Stomach (tissue), 4 donors: ENCODE measurements at regions not wholly inside any gene's neighbourhood (a gene's known extent, or its start where the extent isn't known, plus 50 kb on each side); places are given as distances from the start of the nearest gene placed in this dataset.

Experiments
- CTCF ChIP-seq, 7 experiments: fragments of 450-650 bp in 4 of 7; fragments of 200-600 bp in 3 of 7; sonication (generic) in 3 of 7; IDR thresholded peaks; one replicate each; pipeline ENCODE4 v1.5.1; 2016 to 2019; ENCODE audit warnings: antibody characterized with exemption in 7 of 7, control low read depth in 2 of 7, mild to moderate bottlenecking in 1 of 7
- EP300 ChIP-seq: sonication (generic); formaldehyde crosslinking; IDR thresholded peaks from one replicate; pipeline ENCODE4 v1.6.1; 2017; ENCODE audit warnings: antibody characterized with exemption
- POLR2A ChIP-seq, 4 donors: fragments of 450-650 bp; IDR thresholded peaks; one replicate each; pipeline ENCODE4 v1.6.1; 2016; ENCODE audit warnings: antibody characterized with exemption in 4 of 4, control low read depth in 2 of 4, mild to moderate bottlenecking in 1 of 4, moderate library complexity in 1 of 4
- POLR2AphosphoS5 ChIP-seq, 3 donors: sonication (generic); formaldehyde crosslinking; IDR thresholded peaks; one replicate each; pipeline ENCODE4 v1.6.1; 2016; ENCODE audit warnings: antibody characterized with exemption in 3 of 3

- no peak for TF ChIP-seq POLR2AphosphoS5 (IDR thresholded peaks at IDR 0.05)
- TF ChIP-seq CTCF (IDR thresholded peaks at IDR 0.05), result no peak
- TF ChIP-seq POLR2A (IDR thresholded peaks at IDR 0.05), result no peak
- no peak for TF ChIP-seq EP300
Measured at GRCh38 chr4:184898793-184899192, 73.0 kb upstream of the ACSL1 start.
